ENCODE measurements at regions not wholly inside any gene's neighbourhood (a gene's known extent, or its start where the extent isn't known, plus 50 kb on each side); places are given as distances from the start of the nearest gene placed in this dataset.

- ChIA-PET CTCF (no interaction called here), RAD21 (ENCODE audit: low non-redundant PET in 1 of 2, low total read pairs in 2 of 2, uncharacterized antibody in 2 of 2, unreplicated experiment in 2 of 2) (no interaction called here), POLR2A (no interaction called here)
- H3K36me3 ChIP-seq (ENCODE audit: control insufficient read depth in 1 of 2, insufficient read depth in 2 of 2, low read length in 2 of 2), result no peaks in the 10 kb centered on the region
- peaks cover 15 to 30% of the 10 kb centered on the region in 2 experiments for H3K4me1 ChIP-seq (ENCODE audit: control insufficient read depth in 1 of 2, insufficient read depth in 2 of 2, low read length in 2 of 2)
- H4K20me1 ChIP-seq (ENCODE audit: insufficient read depth), result no peaks in the 10 kb centered on the region
- no TSS peak for BruUV-seq (replicated peaks)
- peaks cover 5% of the 10 kb centered on the region; the same call in 1 of the 2 replicates for H3K27me3 ChIP-seq (ENCODE audit: insufficient read depth, low read length)
- H3K9ac ChIP-seq (ENCODE audit: low read length), result no peak overlapping the region
- no peaks in the 10 kb centered on the region for H3K79me2 ChIP-seq (ENCODE audit: insufficient read depth, low read length)
- H3K4me2 ChIP-seq (ENCODE audit: low read length), result no peak overlapping the region
- DNase-seq (ENCODE audit: low read depth, low spot score) (no peak), ATAC-seq (no peak)
- no peaks in the 10 kb centered on the region for H3K9me2 ChIP-seq (ENCODE audit: insufficient read depth)
- no peak overlapping the region for H3K4me3 ChIP-seq (replicated peaks in 1 of 2; ENCODE audit: low read depth in 1 of 2, low read length in 2 of 2)
- H2AFZ ChIP-seq (ENCODE audit: low read depth, low read length, poor library complexity, severe bottlenecking), result no peak overlapping the region
- TF ChIP-seq SRF (IDR thresholded peaks at IDR 0.05; ENCODE audit: low read depth) (no peak), SIN3A (IDR thresholded peaks at IDR 0.05; ENCODE audit: low read depth) (no peak), EZH2phosphoT487 (IDR thresholded peaks at IDR 0.05; ENCODE audit: borderline replicate concordance) (no peak), POLR2AphosphoS5 (IDR thresholded peaks at IDR 0.05; ENCODE audit: low read depth, low read length) (no peak), POLR2A (IDR thresholded peaks at IDR 0.05; ENCODE audit: borderline replicate concordance, extremely low read depth, insufficient read depth, insufficient read length) (no peak), CBX3 (IDR thresholded peaks at IDR 0.05; ENCODE audit: low read depth) (no peak), SP1 (IDR thresholded peaks at IDR 0.05; ENCODE audit: low read depth) (no peak), RAD21 (IDR thresholded peaks at IDR 0.05; ENCODE audit: low read depth) (no peak), ZNF274 (IDR thresholded peaks at IDR 0.05; ENCODE audit: low read depth, low read length) (no peak), ZFX (IDR thresholded peaks at IDR 0.05) (no peak), EGR1 (IDR thresholded peaks at IDR 0.05; ENCODE audit: low read depth) (no peak), FOSL1 (IDR thresholded peaks at IDR 0.05; ENCODE audit: low read depth) (no peak), ELF1 (IDR thresholded peaks at IDR 0.05; ENCODE audit: borderline replicate concordance, low read depth) (no peak), JUND (IDR thresholded peaks at IDR 0.05) (no peak), TCF7L2 (IDR thresholded peaks at IDR 0.05; ENCODE audit: borderline replicate concordance, extremely low read depth, insufficient read depth, insufficient read length) (no peak), CTCF (IDR thresholded peaks at IDR 0.05 in 2 of 3, conservative IDR thresholded peaks at IDR 0.05 in 1 of 3; ENCODE audit: borderline replicate concordance in 1 of 3, insufficient read depth in 1 of 3, low read depth in 2 of 3, low read length in 2 of 3) (no peak), ATF3 (IDR thresholded peaks at IDR 0.05) (no peak)
- TF ChIP-seq, protein P1, sequence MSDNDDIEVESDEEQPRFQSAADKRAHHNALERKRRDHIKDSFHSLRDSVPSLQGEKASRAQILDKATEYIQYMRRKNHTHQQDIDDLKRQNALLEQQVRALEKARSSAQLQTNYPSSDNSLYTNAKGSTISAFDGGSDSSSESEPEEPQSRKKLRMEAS (IDR thresholded peaks at IDR 0.05), result no peak
- TF ChIP-seq, protein P2, sequence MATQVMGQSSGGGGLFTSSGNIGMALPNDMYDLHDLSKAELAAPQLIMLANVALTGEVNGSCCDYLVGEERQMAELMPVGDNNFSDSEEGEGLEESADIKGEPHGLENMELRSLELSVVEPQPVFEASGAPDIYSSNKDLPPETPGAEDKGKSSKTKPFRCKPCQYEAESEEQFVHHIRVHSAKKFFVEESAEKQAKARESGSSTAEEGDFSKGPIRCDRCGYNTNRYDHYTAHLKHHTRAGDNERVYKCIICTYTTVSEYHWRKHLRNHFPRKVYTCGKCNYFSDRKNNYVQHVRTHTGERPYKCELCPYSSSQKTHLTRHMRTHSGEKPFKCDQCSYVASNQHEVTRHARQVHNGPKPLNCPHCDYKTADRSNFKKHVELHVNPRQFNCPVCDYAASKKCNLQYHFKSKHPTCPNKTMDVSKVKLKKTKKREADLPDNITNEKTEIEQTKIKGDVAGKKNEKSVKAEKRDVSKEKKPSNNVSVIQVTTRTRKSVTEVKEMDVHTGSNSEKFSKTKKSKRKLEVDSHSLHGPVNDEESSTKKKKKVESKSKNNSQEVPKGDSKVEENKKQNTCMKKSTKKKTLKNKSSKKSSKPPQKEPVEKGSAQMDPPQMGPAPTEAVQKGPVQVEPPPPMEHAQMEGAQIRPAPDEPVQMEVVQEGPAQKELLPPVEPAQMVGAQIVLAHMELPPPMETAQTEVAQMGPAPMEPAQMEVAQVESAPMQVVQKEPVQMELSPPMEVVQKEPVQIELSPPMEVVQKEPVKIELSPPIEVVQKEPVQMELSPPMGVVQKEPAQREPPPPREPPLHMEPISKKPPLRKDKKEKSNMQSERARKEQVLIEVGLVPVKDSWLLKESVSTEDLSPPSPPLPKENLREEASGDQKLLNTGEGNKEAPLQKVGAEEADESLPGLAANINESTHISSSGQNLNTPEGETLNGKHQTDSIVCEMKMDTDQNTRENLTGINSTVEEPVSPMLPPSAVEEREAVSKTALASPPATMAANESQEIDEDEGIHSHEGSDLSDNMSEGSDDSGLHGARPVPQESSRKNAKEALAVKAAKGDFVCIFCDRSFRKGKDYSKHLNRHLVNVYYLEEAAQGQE (IDR thresholded peaks at IDR 0.05; ENCODE audit: low read depth), result no peak
- TF ChIP-seq, protein P3, sequence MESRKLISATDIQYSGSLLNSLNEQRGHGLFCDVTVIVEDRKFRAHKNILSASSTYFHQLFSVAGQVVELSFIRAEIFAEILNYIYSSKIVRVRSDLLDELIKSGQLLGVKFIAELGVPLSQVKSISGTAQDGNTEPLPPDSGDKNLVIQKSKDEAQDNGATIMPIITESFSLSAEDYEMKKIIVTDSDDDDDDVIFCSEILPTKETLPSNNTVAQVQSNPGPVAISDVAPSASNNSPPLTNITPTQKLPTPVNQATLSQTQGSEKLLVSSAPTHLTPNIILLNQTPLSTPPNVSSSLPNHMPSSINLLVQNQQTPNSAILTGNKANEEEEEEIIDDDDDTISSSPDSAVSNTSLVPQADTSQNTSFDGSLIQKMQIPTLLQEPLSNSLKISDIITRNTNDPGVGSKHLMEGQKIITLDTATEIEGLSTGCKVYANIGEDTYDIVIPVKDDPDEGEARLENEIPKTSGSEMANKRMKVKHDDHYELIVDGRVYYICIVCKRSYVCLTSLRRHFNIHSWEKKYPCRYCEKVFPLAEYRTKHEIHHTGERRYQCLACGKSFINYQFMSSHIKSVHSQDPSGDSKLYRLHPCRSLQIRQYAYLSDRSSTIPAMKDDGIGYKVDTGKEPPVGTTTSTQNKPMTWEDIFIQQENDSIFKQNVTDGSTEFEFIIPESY (IDR thresholded peaks at IDR 0.05; ENCODE audit: extremely low read depth, insufficient replicate concordance, low read length), result no peak
- no peak overlapping the region for H3K27ac ChIP-seq (ENCODE audit: low read depth, low read length)
- no peaks in the 10 kb centered on the region for H3K9me3 ChIP-seq (ENCODE audit: control insufficient read depth in 1 of 2, insufficient read depth in 1 of 2, low read depth in 1 of 2, low read length in 2 of 2)
- intact Hi-C loops (cut with micrococcal nuclease), result no loop called here
Measured at GRCh38 chr1:235013512-235013911, 115.1 kb downstream of the TOMM20 start.
